Nephron (organoid): ENCODE measurements at regions not wholly inside any gene's neighbourhood (a gene's known extent, or its start where the extent isn't known, plus 50 kb on each side); places are given as distances from the start of the nearest gene placed in this dataset.
"Not testable (repeated sequence)": the region's sequence is repeated elsewhere in the genome, so short reads cannot be mapped to it uniquely, and the experiment has no call there.

Experiments used
- H3K27ac Mint-ChIP-seq, 3 experiments: 2 replicates each; pipeline ENCODE4 v1.8.0; 2020; ENCODE audit warnings: mixed read lengths in 3 of 3, mild to moderate bottlenecking in 2 of 3, moderate library complexity in 1 of 3
- H3K27me3 Mint-ChIP-seq: 2 replicates; pipeline ENCODE4 v1.8.0; 2021; ENCODE audit warnings: low read depth, mild to moderate bottlenecking, moderate library complexity, mixed read lengths
- H3K36me3 Mint-ChIP-seq: 2 replicates; pipeline ENCODE4 v1.8.0; 2020; ENCODE audit warnings: low read depth, mixed read lengths
- H3K4me1 Mint-ChIP-seq: 2 replicates; pipeline ENCODE4 v1.8.0; 2020; ENCODE audit warnings: mixed read lengths
- H3K4me3 Mint-ChIP-seq, 3 experiments: 2 replicates each; pipeline ENCODE4 v1.8.0; 2020; ENCODE audit warnings: mild to moderate bottlenecking in 3 of 3, mixed read lengths in 3 of 3, moderate library complexity in 2 of 3
- H3K9me3 Mint-ChIP-seq: 2 replicates; pipeline ENCODE4 v1.8.0; 2020; ENCODE audit warnings: mixed read lengths
- TF ChIP-seq, protein P1 (sequence below), 3 experiments: fragments of 200-600 bp; sonication (generic); IDR thresholded peaks; one replicate each; pipeline ENCODE4 v1.5.0; 2021; ENCODE audit warnings: antibody characterized with exemption in 3 of 3; ENCODE audit not compliant: unreplicated experiment in 3 of 3

DNA sequence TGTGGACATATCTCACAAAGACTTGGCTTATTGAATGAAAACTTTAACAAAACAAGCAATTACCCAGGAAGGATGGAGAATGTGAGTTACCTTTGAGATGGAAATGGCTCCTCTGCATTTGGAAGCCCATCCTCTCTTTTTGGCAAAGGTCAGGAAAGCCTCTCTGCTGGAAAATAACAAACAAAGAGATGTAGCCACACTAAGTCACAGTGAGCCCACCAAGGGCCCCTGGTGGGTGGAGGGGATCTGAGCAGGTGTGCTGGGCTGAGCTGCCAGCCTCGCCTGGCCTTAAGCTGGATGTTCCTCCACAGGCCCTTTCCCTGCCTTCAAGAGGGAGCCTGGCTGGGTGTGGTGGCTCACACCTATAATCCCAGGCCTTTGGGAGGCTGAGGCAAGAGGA lies 269.2 kb downstream of the HNRNPD start:
- peaks cover 4% of the 10 kb centered on the region for H3K4me1 Mint-ChIP-seq
- no peaks in the 10 kb centered on the region for H3K9me3 Mint-ChIP-seq
- TF ChIP-seq, protein P1, sequence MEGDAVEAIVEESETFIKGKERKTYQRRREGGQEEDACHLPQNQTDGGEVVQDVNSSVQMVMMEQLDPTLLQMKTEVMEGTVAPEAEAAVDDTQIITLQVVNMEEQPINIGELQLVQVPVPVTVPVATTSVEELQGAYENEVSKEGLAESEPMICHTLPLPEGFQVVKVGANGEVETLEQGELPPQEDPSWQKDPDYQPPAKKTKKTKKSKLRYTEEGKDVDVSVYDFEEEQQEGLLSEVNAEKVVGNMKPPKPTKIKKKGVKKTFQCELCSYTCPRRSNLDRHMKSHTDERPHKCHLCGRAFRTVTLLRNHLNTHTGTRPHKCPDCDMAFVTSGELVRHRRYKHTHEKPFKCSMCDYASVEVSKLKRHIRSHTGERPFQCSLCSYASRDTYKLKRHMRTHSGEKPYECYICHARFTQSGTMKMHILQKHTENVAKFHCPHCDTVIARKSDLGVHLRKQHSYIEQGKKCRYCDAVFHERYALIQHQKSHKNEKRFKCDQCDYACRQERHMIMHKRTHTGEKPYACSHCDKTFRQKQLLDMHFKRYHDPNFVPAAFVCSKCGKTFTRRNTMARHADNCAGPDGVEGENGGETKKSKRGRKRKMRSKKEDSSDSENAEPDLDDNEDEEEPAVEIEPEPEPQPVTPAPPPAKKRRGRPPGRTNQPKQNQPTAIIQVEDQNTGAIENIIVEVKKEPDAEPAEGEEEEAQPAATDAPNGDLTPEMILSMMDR (IDR thresholded peaks at IDR 0.05; ENCODE audit: unreplicated experiment in 3 of 3): no peak
- H3K36me3 Mint-ChIP-seq: no peaks in the 10 kb centered on the region
- H3K27me3 Mint-ChIP-seq: peaks cover 18% of the 10 kb centered on the region
- no peak overlapping the region for H3K27ac Mint-ChIP-seq
- no peak overlapping the region for H3K4me3 Mint-ChIP-seq

DNA sequence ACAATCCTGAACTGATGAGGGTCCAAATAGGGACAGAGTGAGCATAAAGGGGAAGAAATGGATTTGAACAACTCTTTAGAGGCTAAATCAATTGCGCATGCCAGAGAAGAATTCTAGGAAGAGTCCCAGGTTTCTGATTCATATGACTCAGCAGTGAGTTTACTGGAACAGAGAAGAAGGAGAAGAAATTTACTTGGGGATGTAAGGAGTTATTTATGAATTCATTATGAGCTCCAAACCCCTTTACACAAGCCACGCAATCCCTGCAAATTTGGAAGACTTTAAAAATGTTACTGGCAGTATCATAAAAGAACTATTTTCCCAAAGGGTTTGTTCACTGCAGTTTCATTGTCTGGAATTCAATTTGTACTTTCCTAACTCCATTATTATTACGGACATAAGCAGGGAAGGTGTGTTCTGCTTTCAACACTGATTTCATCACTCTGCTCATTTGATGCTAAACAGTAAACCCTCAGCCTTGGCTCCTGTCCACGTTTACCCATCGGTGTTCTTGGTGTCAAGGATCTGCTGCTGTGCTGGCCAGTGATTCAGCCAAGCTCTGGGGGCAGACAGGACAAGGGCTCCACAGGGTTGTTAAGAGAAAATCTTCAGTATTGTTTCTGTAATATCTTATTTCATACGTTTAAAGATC lies 273.7 kb downstream of the HNRNPD start:
- H3K4me3 Mint-ChIP-seq: no peak overlapping the region
- H3K4me1 Mint-ChIP-seq: peaks cover 6% of the 10 kb centered on the region
- peaks cover 11% of the 10 kb centered on the region for H3K27me3 Mint-ChIP-seq
- H3K36me3 Mint-ChIP-seq: no peaks in the 10 kb centered on the region
- peak overlapping the region in 2 of 3 experiments; percentile 14 to 26 for H3K27ac Mint-ChIP-seq
- no peaks in the 10 kb centered on the region for H3K9me3 Mint-ChIP-seq
- TF ChIP-seq, protein P1 (IDR thresholded peaks at IDR 0.05; ENCODE audit: unreplicated experiment in 3 of 3): no peak

DNA sequence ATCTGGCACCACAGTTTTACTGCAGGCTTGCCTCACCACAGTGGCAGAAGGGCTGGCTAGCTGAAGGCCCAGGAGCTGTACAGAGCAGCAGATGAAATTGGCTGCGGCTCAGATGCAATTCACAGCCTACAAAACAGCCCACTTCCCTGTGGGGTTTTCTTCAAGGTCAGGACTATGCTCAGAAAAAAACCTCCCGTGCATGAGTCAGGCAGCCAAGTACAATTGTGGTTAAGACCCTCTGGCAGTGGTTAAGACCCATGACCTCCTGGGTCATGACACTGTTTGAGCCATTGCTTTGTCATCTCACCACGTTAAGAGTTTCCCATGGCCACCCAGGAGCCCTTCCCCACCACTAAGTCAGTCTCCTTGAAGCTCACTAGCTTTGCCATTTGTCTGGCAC lies 276.3 kb downstream of the HNRNPD start:
- Mint-ChIP-seq H3K4me3 (no peak overlapping the region), H3K9me3 (no peaks in the 10 kb centered on the region), H3K4me1 (peaks cover 6% of the 10 kb centered on the region), H3K27ac (no peak overlapping the region), H3K36me3 (no peaks in the 10 kb centered on the region), H3K27me3 (peaks cover 8% of the 10 kb centered on the region)
- TF ChIP-seq, protein P1 (IDR thresholded peaks at IDR 0.05; ENCODE audit: unreplicated experiment in 3 of 3): no peak

DNA sequence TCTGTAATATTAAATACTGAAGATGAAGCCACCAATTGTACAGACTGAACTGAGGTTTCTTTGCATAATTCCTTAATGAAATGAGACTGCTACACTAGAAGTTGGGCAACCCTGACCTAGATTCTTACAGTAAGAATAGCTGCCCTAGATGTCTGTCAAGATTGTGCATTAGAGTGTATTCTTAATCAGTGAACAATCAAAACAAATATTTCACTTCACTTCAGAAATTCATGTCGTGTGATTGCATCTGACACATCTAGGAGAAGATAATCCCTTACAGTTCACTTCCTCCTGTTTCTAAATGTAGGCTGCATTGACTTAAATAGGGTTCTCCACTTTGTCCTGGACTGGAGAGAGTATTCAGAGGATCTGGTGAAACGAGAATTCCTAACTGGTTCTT lies 283.1 kb downstream of the HNRNPD start:
- Mint-ChIP-seq H3K9me3 (peaks cover 8% of the 10 kb centered on the region), H3K27ac (no peak overlapping the region), H3K36me3 (no peaks in the 10 kb centered on the region), H3K27me3 (no peaks in the 10 kb centered on the region), H3K4me3 (no peak overlapping the region), H3K4me1 (no peaks in the 10 kb centered on the region)
- TF ChIP-seq, protein P1 (IDR thresholded peaks at IDR 0.05; ENCODE audit: unreplicated experiment in 3 of 3): no peak

DNA sequence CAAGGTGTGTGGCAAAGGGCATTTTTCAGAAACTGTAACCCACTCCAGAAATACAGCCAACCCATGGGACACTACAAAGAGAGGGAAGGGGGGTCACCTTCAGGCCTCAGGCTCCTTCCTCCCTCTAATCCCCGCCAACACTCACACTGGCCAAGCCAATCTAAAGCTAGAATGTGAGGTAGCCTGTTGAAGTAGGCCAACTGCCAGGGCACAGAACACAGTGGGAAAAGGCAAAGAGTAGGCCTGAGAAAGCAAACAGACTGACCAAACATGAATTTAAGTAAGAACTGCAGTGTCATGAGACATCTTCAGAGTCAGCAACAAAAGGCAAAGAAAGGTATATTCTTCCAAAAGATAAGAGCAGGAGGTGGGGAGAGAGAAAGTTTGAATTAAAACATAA lies 289.0 kb downstream of the HNRNPD start:
- Mint-ChIP-seq H3K27me3 (no peaks in the 10 kb centered on the region), H3K4me3 (no peak overlapping the region), H3K27ac (no peak overlapping the region), H3K4me1 (no peaks in the 10 kb centered on the region), H3K36me3 (no peaks in the 10 kb centered on the region), H3K9me3 (peaks cover 8% of the 10 kb centered on the region)
- TF ChIP-seq, protein P1 (IDR thresholded peaks at IDR 0.05; ENCODE audit: unreplicated experiment in 3 of 3): no peak

DNA sequence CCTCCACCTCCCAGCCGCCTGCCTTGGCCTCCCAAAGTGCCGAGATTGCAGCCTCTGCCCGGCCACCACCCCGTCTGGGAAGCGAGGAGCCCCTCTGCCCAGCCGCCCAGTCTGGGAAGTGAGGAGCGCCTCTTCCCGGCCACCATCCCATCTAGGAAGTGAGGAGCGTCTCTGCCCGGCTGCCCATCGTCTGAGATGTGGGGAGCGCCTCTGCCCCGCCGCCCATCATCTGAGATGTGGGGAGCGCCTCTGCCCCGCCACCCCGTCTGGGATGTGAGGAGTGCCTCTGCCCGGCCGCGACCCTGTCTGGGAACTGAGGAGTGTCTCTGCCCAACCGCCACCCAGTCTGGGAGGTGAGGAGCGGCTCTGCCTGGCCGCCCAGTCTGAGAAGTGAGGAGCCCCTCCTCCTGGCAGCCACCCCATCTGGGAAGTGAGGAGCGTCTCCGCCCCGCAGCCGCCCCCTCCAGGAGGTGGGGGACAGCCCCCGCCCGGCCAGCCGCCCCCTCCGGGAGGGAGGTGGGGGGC lies 296.3 kb downstream of the HNRNPD start:
- H3K36me3 Mint-ChIP-seq, H3K4me3 Mint-ChIP-seq, H3K9me3 Mint-ChIP-seq, H3K27ac Mint-ChIP-seq, H3K27me3 Mint-ChIP-seq, H3K4me1 Mint-ChIP-seq: not testable (repeated sequence)
